Immature natural killer cell (primary cell): ENCODE measurements at regions not wholly inside any gene's neighbourhood (a gene's known extent, or its start where the extent isn't known, plus 50 kb on each side); places are given as distances from the start of the nearest gene placed in this dataset.
"Not testable (repeated sequence)": the region's sequence is repeated elsewhere in the genome, so short reads cannot be mapped to it uniquely, and the experiment has no call there.

Experiments used
- DNase-seq, 3 donors: peaks; one replicate each; pipeline ENCODE4 v3.0.0; 2022; ENCODE audit warnings: mixed read lengths in 1 of 3
- H3K27ac Mint-ChIP-seq, 6 donors: one replicate each; pipeline ENCODE4 v1.8.0; 2020; ENCODE audit warnings: mixed read lengths in 6 of 6, mild to moderate bottlenecking in 5 of 6, inconsistent platforms in 4 of 6, moderate library complexity in 3 of 6
- H3K27me3 Mint-ChIP-seq, 3 donors: one replicate each; pipeline ENCODE4 v1.8.0; 2020 to 2021; ENCODE audit warnings: low read depth in 3 of 3, mild to moderate bottlenecking in 3 of 3, mixed read lengths in 3 of 3, moderate library complexity in 3 of 3, inconsistent platforms in 1 of 3
- H3K36me3 Mint-ChIP-seq, 3 donors: one replicate each; pipeline ENCODE4 v1.8.0; 2020; ENCODE audit warnings: mixed read lengths in 3 of 3, inconsistent platforms in 2 of 3, mild to moderate bottlenecking in 2 of 3
- H3K4me1 Mint-ChIP-seq, 2 donors: one replicate each; pipeline ENCODE4 v1.8.0; 2020; ENCODE audit warnings: inconsistent platforms in 2 of 2, mild to moderate bottlenecking in 2 of 2, mixed read lengths in 2 of 2, moderate library complexity in 1 of 2
- H3K4me3 Mint-ChIP-seq, 5 donors: one replicate each; pipeline ENCODE4 v1.8.0; 2020; ENCODE audit warnings: mild to moderate bottlenecking in 5 of 5, mixed read lengths in 5 of 5, inconsistent platforms in 3 of 5, moderate library complexity in 3 of 5
- H3K9me3 Mint-ChIP-seq, 6 donors: one replicate each; pipeline ENCODE4 v1.8.0; 2020; ENCODE audit warnings: mild to moderate bottlenecking in 6 of 6, mixed read lengths in 6 of 6, inconsistent platforms in 4 of 6, moderate library complexity in 3 of 6

- no peaks in the 10 kb centered on the region for H3K4me1 Mint-ChIP-seq
- no peak for DNase-seq
- H3K36me3 Mint-ChIP-seq, result no peaks in the 10 kb centered on the region
- no peak overlapping the region for H3K4me3 Mint-ChIP-seq
- H3K9me3 Mint-ChIP-seq, result peaks cover 9 to 47% (median 26%) of the 10 kb centered on the region in 6 donors
- no peak overlapping the region for H3K27ac Mint-ChIP-seq
- peaks cover 0 to 3% (median 0%) of the 10 kb centered on the region in 3 donors for H3K27me3 Mint-ChIP-seq
Measured at GRCh38 chr5:25764733-25765132, 1120.0 kb upstream of the CDH10 start.

DNA sequence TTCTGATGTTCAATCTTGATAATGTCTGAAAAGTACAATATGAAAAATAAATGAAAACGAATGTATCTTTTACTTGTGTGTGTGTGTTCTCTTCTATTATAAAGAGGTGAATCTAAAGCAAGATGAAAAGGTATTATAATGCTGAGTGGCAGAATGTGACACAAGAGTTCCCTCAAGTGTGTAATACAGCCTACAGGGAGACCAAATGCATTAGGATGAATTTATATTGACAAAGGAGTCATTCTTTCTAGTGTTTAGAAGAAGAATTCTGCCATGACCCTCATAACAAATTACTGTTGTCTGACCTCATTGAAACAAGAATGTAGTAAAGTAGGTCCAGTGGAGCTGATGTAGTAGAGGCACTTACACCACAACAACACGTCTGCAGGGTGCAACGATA lies 1119.0 kb upstream of the CDH10 start:
- no peaks in the 10 kb centered on the region for H3K4me1 Mint-ChIP-seq
- H3K27ac Mint-ChIP-seq, result no peak overlapping the region
- H3K9me3 Mint-ChIP-seq, result peaks cover 6 to 44% (median 21%) of the 10 kb centered on the region in 6 donors
- no peak for DNase-seq
- no peak overlapping the region for H3K4me3 Mint-ChIP-seq
- H3K27me3 Mint-ChIP-seq, result peaks cover 0 to 3% (median 0%) of the 10 kb centered on the region in 3 donors
- no peaks in the 10 kb centered on the region for H3K36me3 Mint-ChIP-seq

DNA sequence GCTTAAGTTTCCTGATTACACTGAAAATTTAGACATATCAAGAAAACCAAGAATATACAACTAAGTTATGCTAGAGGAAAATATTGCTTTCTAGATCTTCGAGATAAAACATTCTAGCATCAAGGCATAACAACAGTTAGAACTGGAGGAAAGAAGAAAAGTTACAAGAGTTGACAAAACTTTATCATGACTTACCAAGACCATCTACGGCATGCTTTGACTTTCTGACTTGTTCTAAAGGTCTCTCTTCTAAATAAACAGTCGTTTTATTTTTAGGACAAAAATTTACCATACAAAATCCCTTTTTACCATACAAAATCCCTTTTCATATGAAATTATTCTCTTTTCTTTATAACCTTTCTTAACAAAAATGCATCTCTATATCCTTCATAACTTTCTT lies 1110.1 kb upstream of the CDH10 start:
- H3K27ac Mint-ChIP-seq, result no peak overlapping the region
- peaks cover 22 to 80% (median 43%) of the 10 kb centered on the region in 6 donors for H3K9me3 Mint-ChIP-seq
- H3K4me1 Mint-ChIP-seq, result no peaks in the 10 kb centered on the region
- H3K4me3 Mint-ChIP-seq, result no peak overlapping the region
- no peaks in the 10 kb centered on the region for H3K27me3 Mint-ChIP-seq
- DNase-seq, result no peak
- H3K36me3 Mint-ChIP-seq, result peaks cover 0 to 3% (median 0%) of the 10 kb centered on the region in 3 donors

DNA sequence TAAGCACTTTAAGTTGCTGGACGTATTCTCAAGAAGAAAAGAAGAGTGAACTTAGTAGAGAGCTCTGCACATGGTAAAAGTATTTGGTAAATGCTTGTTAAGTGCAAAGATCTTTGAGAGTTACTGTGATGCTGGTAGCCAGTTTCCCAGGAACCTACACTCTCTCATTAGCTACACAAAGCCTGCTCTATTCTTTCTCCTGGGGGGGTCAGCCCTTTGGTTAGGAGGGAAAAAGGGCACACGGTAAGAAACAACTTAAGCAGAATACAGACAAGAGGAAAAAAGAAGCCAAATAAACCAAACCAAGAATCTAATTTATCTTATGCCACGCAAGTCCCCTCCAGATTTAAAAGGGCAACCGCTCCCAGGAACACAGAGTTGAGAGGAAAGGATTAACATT lies 1100.1 kb upstream of the CDH10 start:
- H3K9me3 Mint-ChIP-seq, result peaks cover 19 to 46% (median 28%) of the 10 kb centered on the region in 6 donors
- no peaks in the 10 kb centered on the region for H3K27me3 Mint-ChIP-seq
- no peak for DNase-seq
- peaks cover 0 to 3% (median 0%) of the 10 kb centered on the region in 3 donors for H3K36me3 Mint-ChIP-seq
- H3K4me1 Mint-ChIP-seq, result no peaks in the 10 kb centered on the region
- no peak overlapping the region for H3K4me3 Mint-ChIP-seq
- no peak overlapping the region for H3K27ac Mint-ChIP-seq

- H3K9me3 Mint-ChIP-seq, result peaks cover 2 to 35% (median 14%) of the 10 kb centered on the region in 6 donors
- DNase-seq, result no peak
- H3K36me3 Mint-ChIP-seq, result no peaks in the 10 kb centered on the region
- no peaks in the 10 kb centered on the region for H3K27me3 Mint-ChIP-seq
- H3K4me1 Mint-ChIP-seq, result no peaks in the 10 kb centered on the region
- H3K4me3 Mint-ChIP-seq, result no peak overlapping the region
- H3K27ac Mint-ChIP-seq, result no peak overlapping the region
Measured at GRCh38 chr5:25716680-25717079, 1071.9 kb upstream of the CDH10 start.

GRCh38 chr5:25713259-25713658 lies 1068.5 kb upstream of the CDH10 start:
- H3K4me3 Mint-ChIP-seq, result no peak overlapping the region
- no peaks in the 10 kb centered on the region for H3K4me1 Mint-ChIP-seq
- no peak for DNase-seq
- H3K27me3 Mint-ChIP-seq, result no peaks in the 10 kb centered on the region
- H3K36me3 Mint-ChIP-seq, result no peaks in the 10 kb centered on the region
- H3K27ac Mint-ChIP-seq, result no peak overlapping the region
- peaks cover 2 to 39% (median 13%) of the 10 kb centered on the region in 6 donors for H3K9me3 Mint-ChIP-seq

DNA sequence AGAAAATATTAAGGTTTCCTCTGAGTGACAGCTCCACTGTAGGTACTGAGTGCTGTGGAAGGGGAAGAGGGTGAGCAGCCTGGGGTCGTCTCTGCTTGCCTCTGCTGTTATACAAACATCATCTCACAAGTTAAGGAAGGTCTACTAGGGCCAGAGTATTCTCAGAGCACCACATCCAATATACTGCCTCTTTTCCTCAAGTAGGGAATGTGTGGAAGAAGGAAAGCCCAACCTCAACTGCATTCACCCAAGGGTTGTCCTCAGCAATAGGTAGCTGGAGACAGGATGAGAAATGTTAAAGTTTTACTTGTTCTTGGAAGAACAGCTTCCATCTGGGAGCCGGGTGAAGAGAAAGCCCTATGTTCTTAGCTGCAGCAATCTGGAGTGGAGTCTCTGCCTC lies 1062.3 kb upstream of the CDH10 start:
- H3K36me3 Mint-ChIP-seq, result no peaks in the 10 kb centered on the region
- H3K4me3 Mint-ChIP-seq, result no peak overlapping the region
- no peak overlapping the region for H3K27ac Mint-ChIP-seq
- H3K4me1 Mint-ChIP-seq, result no peaks in the 10 kb centered on the region
- no peak for DNase-seq
- H3K9me3 Mint-ChIP-seq, result peaks cover 7 to 62% (median 25%) of the 10 kb centered on the region in 6 donors
- no peaks in the 10 kb centered on the region for H3K27me3 Mint-ChIP-seq

- peaks cover 8 to 43% (median 20%) of the 10 kb centered on the region in 6 donors for H3K9me3 Mint-ChIP-seq
- H3K27ac Mint-ChIP-seq, result no peak overlapping the region
- no peak for DNase-seq
- H3K36me3 Mint-ChIP-seq, result no peaks in the 10 kb centered on the region
- H3K27me3 Mint-ChIP-seq, result no peaks in the 10 kb centered on the region
- H3K4me3 Mint-ChIP-seq, result no peak overlapping the region
- H3K4me1 Mint-ChIP-seq, result no peaks in the 10 kb centered on the region
Measured at GRCh38 chr5:25701936-25702335, 1057.2 kb upstream of the CDH10 start.

DNA sequence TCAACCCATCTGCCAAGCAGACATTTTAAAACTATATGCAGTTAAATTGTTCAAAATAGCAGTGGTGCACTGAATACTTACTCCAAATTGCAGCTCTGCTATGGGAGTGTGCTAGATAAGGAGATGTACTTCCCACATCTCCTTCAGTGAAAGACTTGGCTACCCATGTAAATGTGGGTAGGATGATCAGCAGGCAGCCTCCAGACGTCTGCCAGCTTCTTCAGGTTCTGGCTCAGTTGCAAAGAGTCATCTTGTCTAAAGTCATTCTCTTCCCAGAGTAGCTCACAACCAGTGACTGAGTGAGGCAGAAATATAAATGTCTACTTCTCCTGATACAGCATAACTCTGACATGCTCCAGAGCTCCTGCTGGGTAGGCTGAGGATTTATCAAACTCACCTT lies 1050.0 kb upstream of the CDH10 start:
- Mint-ChIP-seq H3K4me3 (no peak overlapping the region), H3K36me3 (no peaks in the 10 kb centered on the region), H3K4me1 (no peaks in the 10 kb centered on the region), H3K27me3 (no peaks in the 10 kb centered on the region), H3K27ac (no peak overlapping the region), H3K9me3 (peaks cover 2 to 35% (median 10%) of the 10 kb centered on the region in 6 donors)
- no peak for DNase-seq

DNA sequence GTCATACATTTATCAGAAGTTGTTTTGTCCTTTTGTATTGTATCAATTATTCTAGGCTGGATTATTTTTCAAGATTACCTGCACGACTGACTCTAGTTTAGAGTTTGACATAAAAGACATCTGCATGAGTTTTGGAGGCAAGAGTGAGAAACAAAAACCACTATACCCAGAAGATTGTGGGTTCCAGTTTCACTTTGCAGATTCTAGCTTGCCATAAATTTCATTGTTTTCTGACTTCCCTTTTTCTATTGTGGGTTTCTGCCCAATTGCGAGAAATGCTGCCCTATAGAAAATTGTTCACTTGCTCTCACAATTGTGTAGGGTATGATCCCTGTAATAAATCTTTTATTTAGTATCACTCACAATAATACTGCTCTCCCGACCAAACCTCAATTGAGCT lies 1043.4 kb upstream of the CDH10 start:
- Mint-ChIP-seq H3K4me1 (no peaks in the 10 kb centered on the region), H3K27me3 (no peaks in the 10 kb centered on the region), H3K9me3 (peaks cover 5 to 39% (median 11%) of the 10 kb centered on the region in 6 donors), H3K4me3 (no peak overlapping the region), H3K27ac (no peak overlapping the region), H3K36me3 (no peaks in the 10 kb centered on the region)
- no peak for DNase-seq

GRCh38 chr5:25669645-25670401 lies 1025.0 kb upstream of the CDH10 start:
- peaks cover 0 to 4% (median 1%) of the 10 kb centered on the region in 3 donors for H3K27me3 Mint-ChIP-seq
- no peak overlapping the region for H3K4me3 Mint-ChIP-seq
- no peaks in the 10 kb centered on the region for H3K4me1 Mint-ChIP-seq
- no peak for DNase-seq
- H3K36me3 Mint-ChIP-seq, result no peaks in the 10 kb centered on the region
- H3K9me3 Mint-ChIP-seq, result peaks cover 1 to 59% (median 23%) of the 10 kb centered on the region in 6 donors
- H3K27ac Mint-ChIP-seq, result no peak overlapping the region

- Mint-ChIP-seq H3K27me3 (peaks cover 0 to 4% (median 0%) of the 10 kb centered on the region in 3 donors), H3K4me1 (no peaks in the 10 kb centered on the region), H3K4me3 (no peak overlapping the region), H3K9me3 (peaks cover 4 to 54% (median 23%) of the 10 kb centered on the region in 6 donors), H3K36me3 (peaks cover 0 to 4% (median 0%) of the 10 kb centered on the region in 3 donors), H3K27ac (no peak overlapping the region)
- no peak for DNase-seq
Measured at GRCh38 chr5:25662610-25663009, 1017.8 kb upstream of the CDH10 start.

GRCh38 chr5:25650316-25650715 lies 1005.5 kb upstream of the CDH10 start:
- DNase-seq, H3K4me1 Mint-ChIP-seq, H3K27ac Mint-ChIP-seq, H3K4me3 Mint-ChIP-seq, H3K36me3 Mint-ChIP-seq, H3K27me3 Mint-ChIP-seq: not testable (repeated sequence)
- H3K9me3 Mint-ChIP-seq, result peaks cover 25 to 89% (median 63%) of the 10 kb centered on the region in 6 donors

DNA sequence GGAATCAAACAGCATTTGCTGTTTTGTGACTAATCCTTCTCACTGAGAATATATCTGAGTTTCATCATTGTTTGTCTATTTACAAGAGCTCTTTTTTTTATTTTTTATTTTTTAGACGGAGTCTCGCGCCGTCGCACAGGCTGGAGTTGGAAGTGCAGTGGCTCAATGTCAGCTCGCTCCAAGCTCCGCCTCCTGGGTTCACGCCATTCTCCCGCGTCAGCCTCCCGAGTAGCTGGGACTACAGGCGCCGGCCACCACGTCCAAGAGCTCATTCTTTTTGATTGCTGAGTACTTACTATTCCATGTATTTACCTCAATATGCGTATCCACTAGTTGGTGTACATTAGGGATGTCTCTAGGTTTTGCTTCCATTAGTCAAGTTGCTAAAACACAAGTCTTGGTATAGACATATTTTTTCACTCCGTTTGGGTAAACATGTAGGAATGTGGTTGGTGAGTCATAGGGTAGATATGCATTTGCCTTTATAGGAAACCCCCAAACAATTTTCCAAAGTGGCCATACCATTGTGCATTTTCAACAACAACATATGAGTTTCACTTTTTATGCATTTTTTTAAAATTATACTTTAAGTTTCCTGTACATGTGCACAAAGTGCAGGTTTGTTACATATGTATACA lies 1005.0 kb upstream of the CDH10 start:
- DNase-seq, result no peak
- H3K4me1 Mint-ChIP-seq, result no peaks in the 10 kb centered on the region
- peaks cover 0 to 2% (median 0%) of the 10 kb centered on the region in 3 donors for H3K27me3 Mint-ChIP-seq
- H3K4me3 Mint-ChIP-seq, result no peak overlapping the region
- H3K27ac Mint-ChIP-seq, result no peak overlapping the region
- H3K36me3 Mint-ChIP-seq, result peaks cover 0 to 4% (median 3%) of the 10 kb centered on the region in 3 donors
- peaks cover 22 to 92% (median 60%) of the 10 kb centered on the region in 6 donors for H3K9me3 Mint-ChIP-seq
